Renal pelvis (tissue), 1 donor: ENCODE measurements at regions not wholly inside any gene's neighbourhood (a gene's known extent, or its start where the extent isn't known, plus 50 kb on each side); places are given as distances from the start of the nearest gene placed in this dataset.

Experiments used
- DNase-seq: peaks from one replicate; pipeline ENCODE4 v3.0.0-alpha.2; 2013

GRCh38 chr2:216286616-216287231, 85.6 kb downstream of the MARCHF4 start:
- DNase-seq: no peak

DNA sequence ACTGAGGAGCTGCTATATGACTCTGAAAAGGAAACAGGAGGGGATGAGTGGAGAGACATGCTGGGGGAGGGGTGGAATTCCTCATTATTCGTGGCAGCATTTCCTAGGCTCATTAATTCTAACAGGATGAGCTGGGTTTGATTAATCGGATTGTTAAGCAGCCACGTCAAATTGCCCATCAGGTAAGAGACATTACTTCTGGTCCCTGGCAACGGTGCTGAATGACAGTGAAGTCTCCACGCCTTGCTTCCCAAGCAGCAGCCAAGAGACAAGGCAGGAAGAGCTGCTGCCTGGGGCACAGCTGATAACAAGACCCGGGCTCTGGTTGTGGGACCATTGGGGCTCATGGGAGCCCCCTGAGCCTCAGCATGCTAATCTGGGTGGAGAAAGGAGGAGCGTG, 86.6 kb downstream of the MARCHF4 start:
- DNase-seq: peak; percentile 77

DNA sequence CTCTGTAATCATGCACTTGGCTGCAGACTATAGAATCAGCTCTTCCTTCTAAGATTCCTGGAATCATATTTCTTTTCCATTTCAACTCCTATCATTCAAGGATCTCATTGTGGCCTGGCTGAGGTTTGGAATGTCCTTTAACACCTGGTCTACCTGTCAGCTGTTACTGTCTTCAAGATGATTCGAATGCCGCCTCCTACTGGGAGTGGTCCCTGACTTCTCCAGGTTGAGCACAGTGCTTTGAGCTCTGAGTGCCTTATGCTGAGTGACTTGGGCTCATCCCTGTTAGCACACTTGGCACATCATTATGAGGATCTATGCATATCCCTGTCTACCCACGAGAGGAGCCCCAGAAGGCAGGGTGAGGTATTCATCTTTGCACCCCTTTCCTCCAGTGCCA, 87.6 kb downstream of the MARCHF4 start:
- no peak for DNase-seq

GRCh38 chr2:216283038-216283900, 89.0 kb downstream of the MARCHF4 start:
- DNase-seq: no peak

DNA sequence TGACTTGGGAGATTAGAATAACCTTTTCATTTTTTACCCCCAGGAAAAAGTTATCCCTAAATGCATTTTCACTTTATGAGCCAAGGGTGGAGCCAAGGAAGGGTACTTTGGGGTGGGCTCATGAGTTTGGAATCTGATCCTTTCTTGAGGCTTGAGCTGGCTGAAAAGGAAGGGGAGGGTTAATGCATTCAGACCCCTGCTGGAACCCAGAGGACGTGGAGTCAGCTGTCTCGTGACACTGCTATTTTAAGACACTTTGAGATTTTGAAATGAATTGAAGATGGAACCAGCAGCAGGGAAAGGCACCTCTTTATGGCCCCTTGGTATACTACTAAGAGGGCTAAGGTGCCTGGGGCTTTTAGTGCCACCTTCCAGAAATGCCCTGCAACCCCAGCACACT, 90.4 kb downstream of the MARCHF4 start:
- no peak for DNase-seq

DNA sequence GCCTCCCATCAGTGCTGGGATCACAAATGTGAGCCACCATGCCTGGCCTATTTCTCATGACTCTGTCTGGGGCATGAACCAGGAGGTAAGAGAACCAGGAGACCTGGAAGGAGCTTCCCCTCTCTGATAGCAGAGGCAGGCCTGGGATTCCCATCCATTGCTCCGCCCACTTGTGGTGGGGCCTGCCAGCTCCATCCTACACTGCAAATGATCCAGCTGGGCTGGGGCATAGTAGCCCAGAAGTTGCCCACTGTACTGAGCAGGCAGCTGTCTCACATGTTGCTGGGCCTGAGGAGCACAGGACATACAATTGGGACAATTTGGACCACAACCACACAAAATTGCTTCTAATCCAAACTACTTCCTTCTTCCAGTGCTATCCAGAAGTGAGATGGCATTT, 91.0 kb downstream of the MARCHF4 start:
- DNase-seq: no peak

GRCh38 chr2:216279459-216279858, 92.8 kb downstream of the MARCHF4 start:
- DNase-seq: no peak

GRCh38 chr2:216279031-216279430, 93.3 kb downstream of the MARCHF4 start:
- no peak for DNase-seq

GRCh38 chr2:216275890-216276289, 96.4 kb downstream of the MARCHF4 start:
- DNase-seq: no peak

DNA sequence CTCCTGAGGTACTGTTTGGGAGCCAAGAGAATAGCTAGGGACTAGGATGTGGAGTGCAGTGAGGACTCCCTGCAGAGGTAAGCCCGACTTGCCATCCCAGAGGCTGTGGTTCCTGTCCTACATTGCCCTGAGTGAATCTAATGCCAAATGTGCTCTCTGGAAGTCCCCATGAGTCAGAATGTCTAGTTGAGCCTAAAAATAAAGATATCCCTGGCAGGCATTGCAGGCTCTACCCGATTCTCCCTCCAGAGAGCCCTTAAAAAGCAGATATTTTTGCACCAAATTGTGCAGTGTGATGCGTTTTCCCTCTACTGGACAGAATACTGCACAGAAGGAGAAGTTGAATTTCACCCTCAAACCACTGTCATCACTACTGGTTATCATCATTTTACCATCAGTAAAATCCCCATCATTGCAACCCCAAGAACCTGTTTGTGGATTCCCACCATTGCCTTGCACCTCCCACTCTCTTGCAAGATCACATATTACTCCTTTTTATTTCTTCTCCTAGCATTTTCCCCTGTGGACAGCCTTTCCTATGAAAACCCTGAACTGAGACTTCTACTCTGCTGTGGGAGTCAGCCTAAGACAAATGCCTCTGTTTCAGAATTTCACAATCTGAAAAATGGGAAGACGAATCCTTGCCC, 98.0 kb downstream of the MARCHF4 start:
- DNase-seq: no peak

GRCh38 chr2:216261042-216261537, 111.2 kb downstream of the MARCHF4 start:
- DNase-seq: no peak

DNA sequence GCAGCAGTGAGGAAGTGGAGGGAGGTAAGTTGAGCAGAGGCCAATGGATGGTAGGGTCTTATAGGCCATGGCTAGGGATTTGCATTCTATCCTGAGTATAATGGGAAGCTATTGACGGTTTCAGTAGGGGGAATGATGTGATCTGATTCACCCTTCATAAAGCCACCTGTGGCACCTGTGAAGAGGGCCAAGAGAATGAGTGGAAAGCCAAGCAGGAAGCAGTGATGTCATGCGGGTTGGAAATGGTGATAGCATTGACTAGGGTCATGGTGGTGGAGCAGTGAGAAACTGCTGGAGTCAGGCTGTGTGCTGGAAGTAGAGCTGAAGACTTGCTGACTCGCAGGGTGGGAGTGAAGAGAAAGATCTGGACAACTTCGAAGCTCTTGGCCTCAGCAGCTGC, 111.7 kb downstream of the MARCHF4 start:
- no peak for DNase-seq

DNA sequence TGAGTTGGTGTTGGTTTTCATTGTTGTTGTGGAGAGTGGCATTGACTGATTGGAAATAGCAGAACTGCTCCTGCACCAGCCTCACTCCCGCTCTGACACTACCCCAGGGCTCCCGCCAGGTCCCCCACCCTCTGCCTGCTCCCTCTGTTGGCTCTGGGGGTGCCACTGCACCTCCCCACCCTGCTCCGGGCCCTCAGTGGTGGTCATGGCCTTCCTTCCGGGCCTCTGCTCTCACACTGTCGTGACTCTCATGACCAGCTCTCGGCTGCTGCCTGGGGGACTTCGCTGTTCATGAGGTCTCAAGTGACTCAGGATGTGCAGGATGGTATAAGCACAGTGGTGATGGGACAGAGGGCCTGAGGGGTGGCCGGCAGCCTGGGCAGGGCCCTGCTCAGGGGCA, 113.2 kb downstream of the MARCHF4 start:
- no peak for DNase-seq

- no peak for DNase-seq
These were observed 115.2 kb downstream of the MARCHF4 start for GRCh38 chr2:216257089-216257488.
